ENCODE measurements at regions not wholly inside any gene's neighbourhood (a gene's known extent, or its start where the extent isn't known, plus 50 kb on each side); places are given as distances from the start of the nearest gene placed in this dataset.
"Not testable (repeated sequence)": the region's sequence is repeated elsewhere in the genome, so short reads cannot be mapped to it uniquely, and the experiment has no call there.

DNA sequence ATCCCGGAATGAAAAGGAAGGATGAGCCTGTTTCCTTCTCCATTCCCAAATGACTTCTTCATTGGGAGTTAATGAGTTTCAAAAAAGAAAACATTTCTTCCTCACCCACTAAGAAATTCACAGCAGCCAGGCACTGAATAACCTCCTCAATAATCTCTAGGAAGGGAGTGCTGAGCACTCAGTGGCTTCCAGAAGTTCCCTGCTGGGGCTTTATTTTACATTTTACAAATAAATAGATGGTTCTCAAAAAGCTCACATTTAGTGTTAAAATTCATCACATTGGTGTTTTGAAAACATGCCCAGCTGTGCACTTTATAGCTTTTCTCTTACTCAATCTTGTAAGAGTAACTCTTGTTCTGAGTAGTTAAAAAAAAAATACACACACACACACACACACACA, 148.9 kb upstream of the PFKP start:
- no peak for DNase-seq

DNA sequence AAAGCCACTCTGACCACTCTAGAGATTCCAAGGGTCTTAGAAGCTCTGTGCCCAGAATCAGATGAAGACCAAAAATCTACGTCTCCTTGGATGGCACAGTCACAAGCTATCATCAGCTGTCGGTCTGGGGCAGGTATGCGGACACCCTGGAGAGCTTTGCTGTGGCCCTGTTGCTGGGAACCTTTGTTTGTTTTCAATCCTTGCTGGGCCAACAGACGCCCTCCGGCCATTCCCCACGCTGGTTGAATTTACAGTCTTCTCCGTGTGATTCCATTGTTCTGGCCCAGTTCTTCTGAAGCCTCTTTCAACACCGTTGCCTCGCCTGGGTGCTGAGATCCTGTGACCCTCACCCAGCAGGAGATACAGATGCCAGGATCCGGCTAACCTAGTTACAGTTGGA, 149.4 kb upstream of the PFKP start:
- DNase-seq = no peak

GRCh38 chr10:2915412-2915811, 151.9 kb upstream of the PFKP start:
- DNase-seq = no peak

DNA sequence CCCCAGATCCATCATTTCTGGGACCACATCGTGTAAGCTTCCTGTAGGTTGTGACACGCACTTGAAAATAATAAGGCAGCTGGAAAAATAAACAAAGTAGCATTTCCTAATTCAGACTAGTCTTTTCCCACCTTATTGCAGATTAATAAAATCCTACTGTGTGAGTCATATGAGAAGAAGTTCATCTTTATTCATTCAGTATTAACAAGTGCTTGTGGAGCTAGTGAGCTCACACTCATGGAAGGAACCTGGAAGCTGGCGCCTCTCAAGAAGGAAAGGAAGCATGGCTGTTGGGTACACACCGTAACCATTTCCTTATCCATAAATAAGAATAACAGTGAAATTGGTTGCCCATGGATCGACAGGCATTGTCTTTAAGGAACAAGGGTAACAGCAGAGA, 152.6 kb upstream of the PFKP start:
- DNase-seq = no peak

DNA sequence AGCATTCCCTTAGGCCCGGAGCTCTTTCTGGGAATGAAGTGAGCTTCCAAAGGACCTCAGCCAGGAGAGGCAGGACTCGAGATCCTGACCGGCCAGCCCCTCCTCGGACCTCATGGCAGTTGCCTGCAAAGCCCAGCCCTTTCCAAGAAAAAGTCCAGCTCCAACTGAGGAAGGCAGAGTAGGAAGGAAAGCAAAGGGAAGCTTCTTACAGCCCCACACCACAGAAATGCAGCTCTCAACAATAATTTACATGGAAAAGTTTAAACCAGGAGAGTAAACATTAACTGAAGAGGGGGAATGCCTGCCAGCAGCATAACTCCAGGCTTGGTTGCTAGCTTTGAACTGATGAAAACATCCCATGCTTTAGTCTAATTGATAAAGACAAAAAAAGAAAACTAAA, 153.9 kb upstream of the PFKP start:
- DNase-seq = no peak

- DNase-seq = no peak
Observed at GRCh38 chr10:2910656-2911055, 156.7 kb upstream of the PFKP start.

DNA sequence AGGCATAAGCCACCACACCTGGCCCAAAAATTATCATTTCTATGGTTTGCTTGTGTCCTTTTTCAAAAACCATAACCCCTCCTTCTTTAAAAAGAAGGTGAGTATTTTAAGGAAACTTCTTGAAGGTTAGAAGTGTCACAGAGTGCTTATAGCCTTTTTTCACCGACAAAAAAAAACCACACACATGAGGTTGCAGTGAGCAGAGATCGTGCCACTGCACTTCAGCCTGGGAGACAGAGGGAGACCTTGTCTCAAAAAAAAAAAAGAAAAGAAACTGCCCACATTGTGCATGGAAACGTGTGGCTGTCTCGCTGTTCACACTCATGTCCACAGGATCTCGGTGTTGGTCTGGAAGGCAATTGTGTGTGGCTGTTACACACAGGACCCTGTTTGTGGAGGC, 157.4 kb upstream of the PFKP start:
- DNase-seq = no peak

GRCh38 chr10:2908851-2909630, 158.3 kb upstream of the PFKP start:
- DNase-seq = peak; percentile 65

DNA sequence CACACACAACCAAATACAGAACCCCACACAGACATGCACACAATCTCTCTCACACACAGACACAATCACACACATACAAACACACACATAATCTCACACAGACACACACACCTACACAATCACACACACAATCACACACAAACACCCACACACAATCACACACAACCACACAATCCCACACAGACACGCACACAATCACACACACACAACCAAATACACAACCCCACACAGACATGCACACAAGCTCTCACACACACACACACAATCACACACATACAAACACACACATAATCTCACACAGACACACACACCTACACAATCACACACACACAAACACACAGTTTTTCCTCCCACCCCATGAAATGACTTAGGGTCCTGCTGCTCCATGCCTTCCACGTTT, 160.4 kb upstream of the PFKP start:
- DNase-seq = no peak

GRCh38 chr10:2905851-2906250, 161.5 kb upstream of the PFKP start:
- no peak for DNase-seq

GRCh38 chr10:2900530-2900929, 166.8 kb upstream of the PFKP start:
- no peak for DNase-seq

- DNase-seq = no peak
Observed at GRCh38 chr10:2899246-2899951, 167.9 kb upstream of the PFKP start.

GRCh38 chr10:2898509-2898860, 168.9 kb upstream of the PFKP start:
- DNase-seq = no peak

- DNase-seq = no peak
Observed at GRCh38 chr10:2897619-2898508, 169.5 kb upstream of the PFKP start.

DNA sequence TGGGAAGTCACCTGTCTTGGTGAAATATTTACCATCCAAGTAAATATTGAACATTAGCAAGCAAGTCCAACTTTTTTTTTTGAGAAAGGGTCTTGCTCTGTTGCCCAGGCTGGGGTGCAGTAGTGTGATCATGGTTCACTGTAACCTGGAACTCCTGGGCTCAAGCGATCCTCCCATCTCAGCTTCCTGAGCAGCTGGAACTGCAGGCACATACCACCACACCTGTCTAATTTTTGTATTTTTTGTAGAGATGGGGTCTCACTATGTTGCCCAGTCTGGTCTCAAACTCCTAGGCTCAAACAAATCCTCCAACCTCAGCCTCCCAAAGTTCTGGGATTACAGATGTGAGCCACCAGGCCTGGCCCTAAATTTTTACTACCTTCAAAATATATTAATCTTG, 171.0 kb upstream of the PFKP start:
- not testable (repeated sequence) for DNase-seq

GRCh38 chr10:2895594-2896196, 171.7 kb upstream of the PFKP start:
- DNase-seq = no peak

- no peak for DNase-seq
Observed at GRCh38 chr10:2893991-2894390, 173.4 kb upstream of the PFKP start.

GRCh38 chr10:2893158-2893845, 174.0 kb upstream of the PFKP start:
- no peak for DNase-seq

GRCh38 chr10:2891770-2892124, 175.6 kb upstream of the PFKP start:
- DNase-seq = no peak

DNA sequence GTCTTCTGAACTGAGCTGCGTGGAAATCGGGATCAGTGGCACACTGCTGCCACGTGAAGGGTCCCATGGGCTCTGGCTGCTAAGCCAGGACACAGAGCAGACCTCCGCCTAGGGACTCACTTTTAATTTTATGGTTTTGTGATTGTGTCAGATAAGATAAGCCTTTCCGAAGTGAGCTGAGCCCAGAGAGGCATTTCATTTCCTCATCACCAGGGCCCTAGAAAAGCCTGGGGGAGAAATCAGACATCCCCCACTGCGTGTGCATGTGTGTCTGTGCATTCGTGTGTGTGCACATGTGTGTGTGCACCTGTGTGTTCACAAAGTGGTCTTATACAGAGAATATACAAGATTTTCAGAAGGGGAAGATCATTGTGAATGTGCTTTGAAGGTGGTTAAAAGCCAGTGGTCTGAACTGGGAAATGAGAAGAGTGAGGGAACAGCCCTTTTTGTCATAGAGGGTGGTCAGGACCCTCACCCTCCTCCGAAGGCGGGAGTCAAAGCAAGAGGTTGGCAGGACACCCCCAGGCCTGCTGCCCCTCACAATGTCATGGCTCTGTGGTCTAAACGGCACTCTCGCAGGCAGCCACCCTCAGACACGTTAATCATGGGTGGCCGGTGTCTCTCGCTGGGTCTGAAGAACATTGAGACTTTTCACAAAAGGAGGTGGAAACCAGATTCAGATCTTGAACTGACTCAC, 176.1 kb upstream of the PFKP start:
- no peak for DNase-seq

- DNase-seq = no peak
Observed at GRCh38 chr10:2890093-2890492, 177.3 kb upstream of the PFKP start.

- no peak for DNase-seq
Observed at GRCh38 chr10:2888403-2889004, 178.8 kb upstream of the PFKP start.
